Caco-2 (cell line): ENCODE measurements at regions not wholly inside any gene's neighbourhood (a gene's known extent, or its start where the extent isn't known, plus 50 kb on each side); places are given as distances from the start of the nearest gene placed in this dataset.

ENCODE experiments used
- BruUV-seq: library from RNA; stranded (reverse); fragments of 400-500 nt; replicated peaks from 2 replicates; lab custom pipeline; 2021; lab: Mats Ljungman, UMichigan
- CTCF ChIA-PET: fragments of 300-600 bp; sonication (Branson Sonifier 250); formaldehyde crosslinking; loops from one replicate; lab custom pipeline; 2022; ENCODE audit warnings: antibody characterized with exemption; lab: Charles Lee
- POLR2A ChIA-PET: fragments of 300-600 bp; sonication (Branson Sonifier 250); formaldehyde crosslinking; loops from one replicate; lab custom pipeline; 2022; ENCODE audit warnings: antibody characterized with exemption; lab: Charles Lee
- DNase-seq, 2 experiments: peaks; one replicate each; pipeline versions ENCODE4 v3.0.0 to v3.0.0-alpha.2; 2020 to 2022
- H3K27me3 ChIP-seq: replicated peaks from 2 replicates; pipeline ENCODE4 v1.6.0; 2011; ENCODE audit warnings: low read length; ENCODE audit not compliant: control insufficient read depth, insufficient read depth
- H3K36me3 ChIP-seq: 2 replicates; pipeline ENCODE4 v1.5.1; 2011; ENCODE audit warnings: low read length; ENCODE audit not compliant: control insufficient read depth, insufficient read depth
- H3K4me1 ChIP-seq: fragments of 250-450 bp; sonication (Bioruptor Pico); 2 replicates; pipeline ENCODE4 v1.5.1; 2020; ENCODE audit warnings: mild to moderate bottlenecking
- H3K4me3 ChIP-seq: 2 replicates; pipeline ENCODE4 v1.5.1; 2011; ENCODE audit warnings: low read depth, mild to moderate bottlenecking, control low read depth, low read length
- H3K9me3 ChIP-seq: fragments of 250-450 bp; sonication (Bioruptor Pico); 2 replicates; pipeline ENCODE4 v1.5.1; 2020; ENCODE audit warnings: mild to moderate bottlenecking, moderate library complexity
- H3K27ac Mint-ChIP-seq: one replicate; pipeline ENCODE4 v1.8.0; 2022; ENCODE audit warnings: mixed read lengths; ENCODE audit not compliant: unreplicated experiment
- H3K27me3 Mint-ChIP-seq: one replicate; pipeline ENCODE4 v1.8.0; 2022; ENCODE audit warnings: mixed read lengths; ENCODE audit not compliant: insufficient read depth, unreplicated experiment
- H3K36me3 Mint-ChIP-seq: one replicate; pipeline ENCODE4 v1.8.0; 2022; ENCODE audit warnings: mild to moderate bottlenecking, mixed read lengths; ENCODE audit not compliant: insufficient read depth, unreplicated experiment
- H3K4me1 Mint-ChIP-seq: one replicate; pipeline ENCODE4 v1.8.0; 2022; ENCODE audit warnings: low read depth, mixed read lengths; ENCODE audit not compliant: unreplicated experiment
- H3K4me3 Mint-ChIP-seq: one replicate; pipeline ENCODE4 v1.8.0; 2022; ENCODE audit warnings: mild to moderate bottlenecking, moderate library complexity, mixed read lengths; ENCODE audit not compliant: unreplicated experiment
- H3K9me3 Mint-ChIP-seq: one replicate; pipeline ENCODE4 v1.8.0; 2022; ENCODE audit warnings: mixed read lengths; ENCODE audit not compliant: unreplicated experiment
- intact Hi-C: fragments of 100-400 bp; cut with micrococcal nuclease; formaldehyde crosslinking; loops from one replicate; pipeline ENCODE4 v1.10.0; 2022; ENCODE audit not compliant: unreplicated experiment
- TF ChIP-seq, protein P1 (sequence below), 2 experiments: fragments of 200-600 bp in 1 of 2; IDR thresholded peaks; 1 replicate in 1 of 2; 2 replicates in 1 of 2; pipeline versions ENCODE4 v1.5.1 to v1.8.0; 2011 to 2022; ENCODE audit warnings: antibody characterized with exemption in 1 of 2, control low read depth in 1 of 2, inconsistent platforms in 1 of 2, low read depth in 1 of 2, low read length in 1 of 2, mild to moderate bottlenecking in 1 of 2, moderate library complexity in 1 of 2; ENCODE audit not compliant: insufficient read depth in 1 of 2, severe bottlenecking in 1 of 2, unreplicated experiment in 1 of 2

DNA sequence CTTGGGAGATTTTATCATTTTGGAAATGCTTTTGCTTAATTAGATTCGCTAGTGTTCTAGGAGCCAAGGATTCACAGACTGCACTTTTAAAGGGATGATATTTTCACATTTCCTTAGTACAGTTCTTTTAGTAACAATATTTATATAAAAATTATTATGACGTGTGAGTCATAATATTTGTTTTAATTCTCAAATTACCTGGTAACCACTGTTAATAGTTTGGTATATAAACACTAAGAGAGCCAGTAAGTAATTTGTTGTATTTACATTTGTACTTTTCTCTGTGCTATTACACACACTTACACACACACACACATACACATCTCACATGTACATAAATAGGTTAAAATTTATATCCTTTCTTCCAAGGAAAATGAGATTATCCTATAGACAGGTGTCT is 58.8 kb upstream of the RAD23B start:
- no peaks in the 10 kb centered on the region for H3K27me3 Mint-ChIP-seq
- H3K36me3 Mint-ChIP-seq = no peaks in the 10 kb centered on the region
- Histone ChIP-seq H3K4me3 (no peak overlapping the region), H3K4me1 (peaks cover 21% of the 10 kb centered on the region), H3K27me3 (no peaks in the 10 kb centered on the region), H3K9me3 (no peaks in the 10 kb centered on the region), H3K36me3 (no peaks in the 10 kb centered on the region)
- TF ChIP-seq, protein P1, sequence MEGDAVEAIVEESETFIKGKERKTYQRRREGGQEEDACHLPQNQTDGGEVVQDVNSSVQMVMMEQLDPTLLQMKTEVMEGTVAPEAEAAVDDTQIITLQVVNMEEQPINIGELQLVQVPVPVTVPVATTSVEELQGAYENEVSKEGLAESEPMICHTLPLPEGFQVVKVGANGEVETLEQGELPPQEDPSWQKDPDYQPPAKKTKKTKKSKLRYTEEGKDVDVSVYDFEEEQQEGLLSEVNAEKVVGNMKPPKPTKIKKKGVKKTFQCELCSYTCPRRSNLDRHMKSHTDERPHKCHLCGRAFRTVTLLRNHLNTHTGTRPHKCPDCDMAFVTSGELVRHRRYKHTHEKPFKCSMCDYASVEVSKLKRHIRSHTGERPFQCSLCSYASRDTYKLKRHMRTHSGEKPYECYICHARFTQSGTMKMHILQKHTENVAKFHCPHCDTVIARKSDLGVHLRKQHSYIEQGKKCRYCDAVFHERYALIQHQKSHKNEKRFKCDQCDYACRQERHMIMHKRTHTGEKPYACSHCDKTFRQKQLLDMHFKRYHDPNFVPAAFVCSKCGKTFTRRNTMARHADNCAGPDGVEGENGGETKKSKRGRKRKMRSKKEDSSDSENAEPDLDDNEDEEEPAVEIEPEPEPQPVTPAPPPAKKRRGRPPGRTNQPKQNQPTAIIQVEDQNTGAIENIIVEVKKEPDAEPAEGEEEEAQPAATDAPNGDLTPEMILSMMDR (IDR thresholded peaks at IDR 0.05; ENCODE audit: insufficient read depth in 1 of 2, low read depth in 1 of 2, low read length in 1 of 2, severe bottlenecking in 1 of 2, unreplicated experiment in 1 of 2) = no peak
- peaks cover 25% of the 10 kb centered on the region for H3K4me1 Mint-ChIP-seq
- no peak overlapping the region for H3K27ac Mint-ChIP-seq
- ChIA-PET CTCF (no interaction called here), POLR2A (no interaction called here)
- intact Hi-C loops = no loop called here
- H3K9me3 Mint-ChIP-seq = no peaks in the 10 kb centered on the region
- no TSS peak for BruUV-seq
- no peak overlapping the region for H3K4me3 Mint-ChIP-seq
- DNase-seq = no peak

DNA sequence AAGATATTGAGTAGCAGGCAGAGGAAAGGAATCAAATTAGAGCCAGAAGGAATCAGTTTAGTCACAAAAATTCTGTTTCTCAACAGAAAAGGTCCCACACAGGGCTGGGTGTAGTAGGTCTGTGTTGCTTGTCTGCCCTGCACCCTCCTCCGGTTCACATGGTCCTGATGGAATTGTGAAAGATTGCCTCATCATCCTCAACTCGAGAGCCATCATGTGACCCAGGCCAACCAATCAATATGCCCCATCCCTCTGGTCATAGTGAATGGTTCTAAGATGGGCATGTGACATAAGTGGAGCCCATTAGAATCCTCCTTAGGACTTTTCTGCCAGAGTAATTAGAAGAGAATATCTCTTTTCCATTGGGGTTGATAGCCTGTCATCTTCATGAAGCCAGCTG is 56.7 kb upstream of the RAD23B start:
- Mint-ChIP-seq H3K4me3 (no peak overlapping the region), H3K27ac (no peak overlapping the region), H3K36me3 (no peaks in the 10 kb centered on the region), H3K27me3 (no peaks in the 10 kb centered on the region), H3K9me3 (no peaks in the 10 kb centered on the region), H3K4me1 (peaks cover 25% of the 10 kb centered on the region)
- Histone ChIP-seq H3K27me3 (no peaks in the 10 kb centered on the region), H3K9me3 (no peaks in the 10 kb centered on the region), H3K36me3 (no peaks in the 10 kb centered on the region), H3K4me1 (peaks cover 20% of the 10 kb centered on the region), H3K4me3 (no peak overlapping the region)
- intact Hi-C loops = no loop called here
- BruUV-seq = no TSS peak
- TF ChIP-seq, protein P1 (IDR thresholded peaks at IDR 0.05; ENCODE audit: insufficient read depth in 1 of 2, low read depth in 1 of 2, low read length in 1 of 2, severe bottlenecking in 1 of 2, unreplicated experiment in 1 of 2) = no peak
- CTCF ChIA-PET = no interaction called here
- no peak for DNase-seq
- POLR2A ChIA-PET = no interaction called here

DNA sequence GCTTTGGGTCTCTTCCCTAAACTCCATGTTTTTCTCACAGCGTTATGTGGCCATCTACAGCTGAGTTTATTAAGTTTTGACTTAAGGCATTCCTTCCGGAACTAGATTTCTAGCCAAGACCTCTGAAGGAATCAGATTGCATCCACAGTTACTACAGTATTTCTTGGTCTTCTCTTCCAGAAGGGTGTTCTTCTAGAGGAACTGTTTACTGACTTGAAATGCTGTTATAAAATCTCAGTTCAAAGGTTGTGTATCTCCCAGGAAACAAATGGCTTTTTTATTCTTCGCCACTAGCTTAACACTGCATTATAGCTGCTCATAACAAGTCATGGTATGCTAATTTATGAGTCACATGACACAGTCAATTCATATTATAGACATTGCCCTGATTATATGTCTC is 55.3 kb upstream of the RAD23B start:
- peaks cover 12% of the 10 kb centered on the region for H3K4me1 ChIP-seq
- H3K9me3 ChIP-seq = no peaks in the 10 kb centered on the region
- no peak overlapping the region for H3K4me3 Mint-ChIP-seq
- intact Hi-C loops = no loop called here
- no peak for DNase-seq
- H3K4me3 ChIP-seq = no peak overlapping the region
- H3K27ac Mint-ChIP-seq = no peak overlapping the region
- TF ChIP-seq, protein P1 (IDR thresholded peaks at IDR 0.05; ENCODE audit: insufficient read depth in 1 of 2, low read depth in 1 of 2, low read length in 1 of 2, severe bottlenecking in 1 of 2, unreplicated experiment in 1 of 2) = no peak
- no peaks in the 10 kb centered on the region for H3K36me3 Mint-ChIP-seq
- H3K4me1 Mint-ChIP-seq = peaks cover 14% of the 10 kb centered on the region
- ChIA-PET CTCF (interaction anchor here (0.7 kb wide), 1 partner anchor 69 kb away, joined by 4 read pairs; no protein-coding TSS in a partner anchor), POLR2A (no interaction called here)
- no peaks in the 10 kb centered on the region for H3K9me3 Mint-ChIP-seq
- no peaks in the 10 kb centered on the region for H3K27me3 Mint-ChIP-seq
- no TSS peak for BruUV-seq
- H3K27me3 ChIP-seq = no peaks in the 10 kb centered on the region
- H3K36me3 ChIP-seq = no peaks in the 10 kb centered on the region
